HUDEP-2 (cell line): ENCODE measurements at regions not wholly inside any gene's neighbourhood (a gene's known extent, or its start where the extent isn't known, plus 50 kb on each side); places are given as distances from the start of the nearest gene placed in this dataset.
"Not testable (repeated sequence)": the region's sequence is repeated elsewhere in the genome, so short reads cannot be mapped to it uniquely, and the experiment has no call there.

Source experiments
- DNase-seq, 76 experiments: peaks; one replicate each; lab custom pipeline; 2025; ENCODE audit not compliant: unreplicated experiment in 76 of 76; lab: John Stamatoyannopoulos, UW

- no peak for DNase-seq
Measured at GRCh38 chr14:40762177-40762576, 844.5 kb upstream of the LRFN5 start.

- no peak for DNase-seq
Measured at GRCh38 chr14:40760704-40761103, 846.0 kb upstream of the LRFN5 start.

DNA sequence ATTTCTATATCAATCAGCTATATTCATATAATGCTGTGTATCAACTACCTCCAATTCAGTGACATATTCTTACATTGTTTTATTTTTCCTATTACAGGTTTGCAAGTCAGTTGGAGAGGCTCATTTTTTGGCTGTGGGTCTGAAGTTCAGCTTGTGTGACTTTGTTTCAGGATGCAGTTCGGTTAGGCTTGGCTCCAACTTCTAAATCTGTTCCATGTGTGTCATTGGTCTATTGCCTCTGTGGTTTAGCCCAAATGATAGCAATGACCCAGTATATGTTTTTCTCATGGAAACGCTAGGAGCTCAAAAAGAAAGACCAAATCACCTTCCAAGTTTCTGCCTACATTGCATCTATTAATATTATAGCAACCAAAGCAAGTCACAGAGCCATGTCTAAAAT lies 848.6 kb upstream of the LRFN5 start:
- DNase-seq, result no peak

DNA sequence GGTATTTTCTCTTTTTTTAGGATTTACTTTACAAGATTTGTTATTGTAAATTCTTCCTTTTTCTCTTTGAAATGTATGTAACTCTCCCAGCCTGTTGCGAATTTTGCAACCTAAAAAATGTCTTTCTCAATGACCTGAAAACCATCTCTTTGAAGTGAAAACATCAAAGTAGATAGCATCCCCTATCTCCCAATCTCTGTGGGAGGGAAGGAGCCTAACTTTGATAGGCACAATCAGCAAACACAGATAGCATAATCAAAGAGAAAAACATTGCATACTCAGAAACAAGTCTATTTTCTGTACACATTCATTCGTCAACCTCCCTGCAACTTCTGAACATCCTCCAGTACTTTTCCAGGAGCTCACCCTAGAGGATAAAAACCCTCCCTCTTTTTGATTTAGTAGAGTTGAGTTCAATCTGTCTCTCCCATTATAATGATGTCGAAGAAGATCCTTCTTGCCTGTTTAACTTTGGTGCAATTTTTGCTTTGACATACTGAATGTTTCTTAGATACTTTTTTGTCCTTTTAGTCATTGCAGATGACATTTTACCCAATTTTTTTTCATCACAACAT lies 849.2 kb upstream of the LRFN5 start:
- no peak for DNase-seq

DNA sequence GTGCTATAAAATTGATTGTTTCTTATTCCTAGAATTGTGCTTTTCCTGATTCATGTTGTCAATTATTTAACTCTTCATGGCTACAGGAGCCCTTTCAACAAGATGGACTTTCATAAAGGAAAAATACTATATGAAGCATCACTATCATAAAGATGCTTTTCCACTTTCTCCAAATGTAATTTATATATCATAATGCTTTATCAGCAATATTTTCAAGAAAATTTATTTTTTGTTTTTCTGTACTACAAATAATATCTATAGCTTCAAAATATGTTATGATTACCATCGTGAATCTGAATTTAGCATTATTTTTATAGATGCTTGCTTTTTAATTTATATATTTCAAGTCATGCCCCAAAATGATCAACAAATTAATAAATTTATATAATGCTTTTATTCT lies 873.5 kb upstream of the LRFN5 start:
- no peak for DNase-seq

DNA sequence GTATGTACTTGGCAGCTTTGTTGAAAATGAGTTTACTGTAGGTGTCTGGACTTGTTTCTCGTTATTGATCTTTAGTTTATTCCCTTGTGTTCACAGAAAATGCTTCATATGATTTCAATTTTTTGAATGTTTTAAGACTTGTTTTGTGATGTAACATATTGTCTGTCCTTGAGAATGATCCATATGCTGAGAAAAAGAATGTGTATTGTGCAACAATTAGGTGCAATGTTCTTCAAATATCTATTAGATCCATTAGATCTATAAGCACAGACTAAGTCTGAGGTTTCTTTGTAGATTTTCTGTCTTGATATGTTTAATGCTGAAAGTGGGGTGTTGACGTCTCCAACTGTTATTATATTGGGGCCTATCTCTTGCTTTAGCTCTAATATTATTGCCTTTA lies 879.6 kb upstream of the LRFN5 start:
- no peak for DNase-seq

- DNase-seq, result no peak
Measured at GRCh38 chr14:40713387-40713786, 893.3 kb upstream of the LRFN5 start.

DNA sequence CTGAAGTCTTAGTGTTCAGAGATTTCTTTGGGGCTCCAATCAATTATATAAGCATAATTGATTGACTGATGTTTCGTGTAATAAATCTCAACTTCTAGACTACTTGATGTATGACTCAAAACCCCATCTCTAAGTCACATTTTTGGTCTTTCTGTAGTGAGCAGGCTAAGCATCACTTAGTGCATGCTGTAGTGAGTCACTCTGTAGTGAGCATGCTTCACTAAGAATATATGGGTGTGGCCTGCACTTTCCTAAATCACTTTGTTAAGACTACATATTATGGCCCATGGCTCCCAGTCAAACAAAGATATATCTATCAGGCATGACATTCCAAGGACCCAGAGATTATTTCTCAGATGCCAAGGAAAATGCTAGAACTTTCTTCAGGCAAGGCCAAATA lies 909.4 kb upstream of the LRFN5 start:
- DNase-seq, result no peak

- no peak for DNase-seq
Measured at GRCh38 chr14:40694023-40694422, 912.7 kb upstream of the LRFN5 start.

- no peak for DNase-seq
Measured at GRCh38 chr14:40691066-40691465, 915.6 kb upstream of the LRFN5 start.

- DNase-seq, result no peak
Measured at GRCh38 chr14:40685764-40686163, 920.9 kb upstream of the LRFN5 start.

DNA sequence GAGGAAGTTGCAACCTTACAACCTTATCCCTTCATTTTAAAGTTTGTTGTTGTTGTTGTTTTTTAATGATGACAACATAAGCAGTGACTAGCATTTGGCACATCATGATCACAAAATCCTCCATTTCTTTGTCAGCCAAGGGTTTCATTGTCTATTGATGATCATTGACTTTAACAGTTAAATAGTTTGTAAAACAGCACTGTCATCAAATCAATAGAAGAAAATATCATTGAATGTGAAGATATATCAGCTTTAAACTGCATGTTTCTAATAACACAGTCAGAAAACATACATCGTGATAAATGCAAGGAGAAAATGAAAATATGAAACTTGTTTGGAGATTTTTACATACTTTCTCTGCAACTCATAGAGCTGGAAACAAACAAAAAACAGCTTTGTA lies 922.3 kb upstream of the LRFN5 start:
- DNase-seq, result no peak

GRCh38 chr14:40682131-40682913 lies 924.4 kb upstream of the LRFN5 start:
- no peak for DNase-seq

- DNase-seq, result no peak
Measured at GRCh38 chr14:40679256-40679655, 927.4 kb upstream of the LRFN5 start.

- not testable (repeated sequence) for DNase-seq
Measured at GRCh38 chr14:40677206-40677605, 929.5 kb upstream of the LRFN5 start.

- no peak for DNase-seq
Measured at GRCh38 chr14:40674502-40674901, 932.2 kb upstream of the LRFN5 start.

GRCh38 chr14:40656311-40656710 lies 950.4 kb upstream of the LRFN5 start:
- DNase-seq, result no peak

- no peak for DNase-seq
Measured at GRCh38 chr14:40652089-40652691, 954.5 kb upstream of the LRFN5 start.

DNA sequence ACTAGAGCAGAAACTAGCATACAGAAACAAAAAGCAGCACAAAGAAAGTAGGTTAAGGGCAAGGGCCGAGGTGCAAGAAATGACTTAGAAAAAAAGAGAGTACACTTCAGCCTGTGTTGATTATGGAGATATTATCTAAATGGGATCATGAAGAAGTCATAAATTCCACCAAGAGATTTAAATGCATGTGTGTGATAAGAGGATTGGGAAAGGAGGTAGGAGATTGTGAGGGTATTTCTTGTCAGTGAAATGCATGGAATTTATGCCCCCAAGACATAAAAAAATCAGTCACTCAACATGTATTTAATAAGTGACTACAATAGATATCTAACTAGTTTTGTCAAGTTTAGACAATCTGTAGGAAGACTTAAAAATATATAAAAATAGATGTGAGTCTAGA lies 976.2 kb upstream of the LRFN5 start:
- no peak for DNase-seq

- DNase-seq, result not testable (repeated sequence)
Measured at GRCh38 chr14:40629551-40630137, 977.0 kb upstream of the LRFN5 start.

- DNase-seq, result no peak
Measured at GRCh38 chr14:40629144-40629543, 977.5 kb upstream of the LRFN5 start.

DNA sequence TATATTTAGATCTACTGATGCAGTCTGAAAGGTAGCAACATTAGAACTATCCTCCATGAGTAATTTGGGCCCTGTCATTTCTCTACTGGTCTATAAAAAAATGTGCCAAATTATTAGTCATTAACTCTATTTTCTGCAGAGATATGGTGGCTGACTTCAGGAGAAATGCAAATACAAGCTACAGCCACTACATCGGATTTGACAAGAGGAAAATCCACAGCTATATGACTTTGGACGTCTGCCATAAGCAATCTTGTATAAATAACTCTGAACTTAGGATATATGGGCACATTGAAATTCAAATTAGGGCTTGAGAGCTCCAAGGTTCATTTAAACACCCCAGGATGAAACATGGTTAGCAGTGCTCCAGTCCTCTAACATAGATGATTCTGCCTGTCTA lies 983.0 kb upstream of the LRFN5 start:
- DNase-seq, result no peak
